ENCODE measurements at regions not wholly inside any gene's neighbourhood (a gene's known extent, or its start where the extent isn't known, plus 50 kb on each side); places are given as distances from the start of the nearest gene placed in this dataset.

GRCh38 chr3:5462086-5462485 lies 274.6 kb downstream of the EDEM1 start:
- WGBS, 2 donors: 45 to 70% methylated on average over 1 of the region's 1 CpG
- Histone ChIP-seq H3K27me3 (no peaks in the 10 kb centered on the region), H3K4me1 (no peaks in the 10 kb centered on the region), H3K27ac (no peak overlapping the region), H3K36me3 (no peaks in the 10 kb centered on the region), H3K9me3 (no peaks in the 10 kb centered on the region), H3K4me3 (no peak overlapping the region)
- DNase-seq: no peak
- intact Hi-C loops (cut with DNase I): no loop called here
- TF ChIP-seq CTCF (IDR thresholded peaks at IDR 0.05) (no peak), POLR2AphosphoS5 (IDR thresholded peaks at IDR 0.05) (no peak), POLR2A (IDR thresholded peaks at IDR 0.05) (no peak), EP300 (IDR thresholded peaks at IDR 0.05) (no peak)

- Histone ChIP-seq H3K27me3 (no peaks in the 10 kb centered on the region), H3K4me3 (no peak overlapping the region), H3K27ac (no peak overlapping the region), H3K9me3 (no peaks in the 10 kb centered on the region), H3K4me1 (no peaks in the 10 kb centered on the region), H3K36me3 (no peaks in the 10 kb centered on the region)
- 59 to 81% methylated on average over 3 of the region's 3 CpGs for WGBS, 2 donors
- TF ChIP-seq EP300 (IDR thresholded peaks at IDR 0.05): no peak
- TF ChIP-seq POLR2A (IDR thresholded peaks at IDR 0.05): no peak
- TF ChIP-seq POLR2AphosphoS5 (IDR thresholded peaks at IDR 0.05): no peak
- no peak for TF ChIP-seq CTCF (IDR thresholded peaks at IDR 0.05)
- no peak for DNase-seq
- intact Hi-C loops (cut with DNase I): no loop called here
These were observed 276.5 kb downstream of the EDEM1 start for GRCh38 chr3:5463991-5464390.

GRCh38 chr3:5464649-5465048 lies 277.1 kb downstream of the EDEM1 start:
- no peak overlapping the region for H3K27ac ChIP-seq
- no peaks in the 10 kb centered on the region for H3K27me3 ChIP-seq
- 68 to 87% methylated on average over 4 of the region's 4 CpGs for WGBS, 2 donors
- H3K36me3 ChIP-seq: no peaks in the 10 kb centered on the region
- intact Hi-C loops (cut with DNase I): no loop called here
- DNase-seq: no peak
- H3K9me3 ChIP-seq: no peaks in the 10 kb centered on the region
- no peaks in the 10 kb centered on the region for H3K4me1 ChIP-seq
- TF ChIP-seq CTCF (IDR thresholded peaks at IDR 0.05) (no peak), POLR2AphosphoS5 (IDR thresholded peaks at IDR 0.05) (no peak), POLR2A (IDR thresholded peaks at IDR 0.05) (no peak), EP300 (IDR thresholded peaks at IDR 0.05) (no peak)
- no peak overlapping the region for H3K4me3 ChIP-seq

GRCh38 chr3:5465183-5465582 lies 277.7 kb downstream of the EDEM1 start:
- intact Hi-C loops (cut with DNase I): no loop called here
- Histone ChIP-seq H3K27ac (no peak overlapping the region), H3K27me3 (no peaks in the 10 kb centered on the region), H3K9me3 (no peaks in the 10 kb centered on the region), H3K4me3 (no peak overlapping the region), H3K36me3 (no peaks in the 10 kb centered on the region), H3K4me1 (no peaks in the 10 kb centered on the region)
- no peak for TF ChIP-seq POLR2A (IDR thresholded peaks at IDR 0.05)
- TF ChIP-seq EP300 (IDR thresholded peaks at IDR 0.05): no peak
- no peak for TF ChIP-seq CTCF (IDR thresholded peaks at IDR 0.05)
- no peak for TF ChIP-seq POLR2AphosphoS5 (IDR thresholded peaks at IDR 0.05)
- 81 to 90% methylated on average over 3 of the region's 3 CpGs for WGBS, 2 donors
- DNase-seq: no peak

GRCh38 chr3:5466065-5466464 lies 278.6 kb downstream of the EDEM1 start:
- Histone ChIP-seq H3K9me3 (no peaks in the 10 kb centered on the region), H3K4me1 (no peaks in the 10 kb centered on the region), H3K36me3 (no peaks in the 10 kb centered on the region), H3K27ac (no peak overlapping the region), H3K27me3 (no peaks in the 10 kb centered on the region), H3K4me3 (no peak overlapping the region)
- no peak for TF ChIP-seq CTCF (IDR thresholded peaks at IDR 0.05)
- TF ChIP-seq POLR2A (IDR thresholded peaks at IDR 0.05): no peak
- no peak for TF ChIP-seq EP300 (IDR thresholded peaks at IDR 0.05)
- no peak for TF ChIP-seq POLR2AphosphoS5 (IDR thresholded peaks at IDR 0.05)
- 68 to 88% methylated on average over 3 of the region's 3 CpGs for WGBS, 2 donors
- DNase-seq: no peak
- intact Hi-C loops (cut with DNase I): no loop called here
